GM18951 (cell line): ENCODE measurements at regions not wholly inside any gene's neighbourhood (a gene's known extent, or its start where the extent isn't known, plus 50 kb on each side); places are given as distances from the start of the nearest gene placed in this dataset.

Source experiments
- POLR2A ChIP-seq: IDR thresholded peaks from 4 replicates; pipeline ENCODE4 v1.6.1; 2011; ENCODE audit warnings: mild to moderate bottlenecking; ENCODE audit not compliant: insufficient read length, insufficient read depth; ENCODE audit errors: extremely low read depth
- in situ Hi-C: fragments of 300-500 bp; cut with MboI; formaldehyde crosslinking; loops from one replicate; pipeline ENCODE4 v1.12.0; 2022; ENCODE audit warnings: low sequenced_read_pairs, mixed read lengths, inconsistent platforms; ENCODE audit not compliant: unreplicated experiment

GRCh38 chr18:34562252-34562870 is 147.7 kb upstream of the DTNA start:
- in situ Hi-C loops = no loop called here
- no peak for TF ChIP-seq POLR2A

DNA sequence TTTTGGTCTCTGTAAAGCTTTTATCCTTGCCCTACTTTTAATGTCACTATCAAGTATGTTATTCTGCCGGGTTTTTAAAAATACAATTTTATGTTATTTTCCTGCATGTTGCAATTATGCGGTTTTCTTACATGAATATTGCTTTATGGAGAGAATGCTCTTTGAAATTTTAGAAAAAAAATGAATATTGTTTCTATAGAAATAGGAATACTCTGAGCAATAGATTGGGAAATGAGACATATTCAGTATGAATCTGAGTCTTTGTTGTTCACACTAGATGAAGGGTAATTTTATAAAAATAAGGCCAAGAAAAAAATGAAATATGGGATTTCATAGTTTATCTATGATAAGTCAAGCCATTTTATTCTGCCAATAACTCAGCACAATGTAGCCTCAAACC is 142.2 kb upstream of the DTNA start:
- no peak for TF ChIP-seq POLR2A
- in situ Hi-C loops = no loop called here

- in situ Hi-C loops = no loop called here
These were observed 133.5 kb upstream of the DTNA start for GRCh38 chr18:34576622-34577021.

GRCh38 chr18:34583895-34584294 is 126.2 kb upstream of the DTNA start:
- no peak for TF ChIP-seq POLR2A
- in situ Hi-C loops = no loop called here

More at GRCh38 chr18:34576622-34577021, 133.5 kb upstream of the DTNA start:
- TF ChIP-seq POLR2A = no peak

DNA sequence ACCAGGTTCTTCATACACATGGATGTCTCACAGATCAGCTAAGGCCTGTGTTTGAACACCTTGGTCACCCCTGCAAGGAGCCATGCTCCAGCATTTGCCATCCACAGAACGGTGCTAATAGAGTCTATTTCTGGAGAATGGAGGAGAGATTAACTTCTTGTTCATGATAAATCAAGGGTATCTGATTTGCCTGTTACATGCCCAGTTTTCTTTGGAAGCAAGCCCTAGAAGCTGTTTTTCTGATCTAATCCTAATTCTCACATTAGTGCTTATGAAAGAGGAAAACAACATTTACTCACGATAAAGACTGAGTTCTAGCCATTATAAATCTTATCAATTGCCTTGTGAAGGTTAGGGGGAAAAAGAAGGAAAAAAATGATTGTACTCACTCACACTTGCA is 119.6 kb upstream of the DTNA start:
- TF ChIP-seq POLR2A = no peak
- in situ Hi-C loops = no loop called here

- in situ Hi-C loops = no loop called here
- no peak for TF ChIP-seq POLR2A
These were observed 118.1 kb upstream of the DTNA start for GRCh38 chr18:34591920-34592444.

DNA sequence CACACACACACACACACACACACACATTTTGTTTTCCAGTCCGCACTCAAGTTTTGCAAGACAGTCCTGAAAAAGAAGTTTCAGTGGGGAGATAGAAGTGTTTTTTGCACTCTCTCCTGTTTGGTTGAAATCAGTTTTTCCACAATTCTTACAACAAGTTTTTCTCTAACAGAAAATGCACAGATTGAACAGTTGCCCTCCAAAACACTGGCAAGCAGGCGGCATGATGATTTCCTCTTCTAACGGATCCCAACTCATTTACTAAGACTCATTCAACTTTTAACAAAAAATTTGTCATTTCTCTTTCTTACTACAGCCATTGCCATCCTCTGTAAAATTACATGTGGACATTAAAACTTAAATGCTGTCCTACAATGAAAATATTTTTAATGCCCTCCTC is 117.6 kb upstream of the DTNA start:
- TF ChIP-seq POLR2A = no peak
- in situ Hi-C loops = no loop called here

DNA sequence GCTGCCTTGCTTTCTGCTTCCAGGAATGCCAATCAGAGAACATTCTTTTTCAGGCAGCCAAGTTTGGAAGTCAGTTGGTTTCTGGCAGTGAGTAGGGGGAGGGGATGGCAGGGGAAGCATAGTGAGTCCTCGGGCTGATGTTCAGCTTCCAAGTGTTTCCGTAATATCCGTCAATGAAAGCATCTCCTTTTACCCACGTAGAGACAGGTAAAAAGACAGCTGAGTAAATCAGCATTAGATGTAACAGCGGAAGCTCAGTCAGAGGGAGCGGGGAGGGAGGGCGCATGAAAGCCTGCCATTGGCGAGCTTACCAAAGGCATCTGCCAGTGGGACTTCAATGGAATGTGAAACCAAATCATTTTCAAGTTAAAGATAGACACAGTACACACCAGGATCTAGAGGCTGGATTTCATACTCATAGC is 117.1 kb upstream of the DTNA start:
- TF ChIP-seq POLR2A = no peak
- in situ Hi-C loops = no loop called here

DNA sequence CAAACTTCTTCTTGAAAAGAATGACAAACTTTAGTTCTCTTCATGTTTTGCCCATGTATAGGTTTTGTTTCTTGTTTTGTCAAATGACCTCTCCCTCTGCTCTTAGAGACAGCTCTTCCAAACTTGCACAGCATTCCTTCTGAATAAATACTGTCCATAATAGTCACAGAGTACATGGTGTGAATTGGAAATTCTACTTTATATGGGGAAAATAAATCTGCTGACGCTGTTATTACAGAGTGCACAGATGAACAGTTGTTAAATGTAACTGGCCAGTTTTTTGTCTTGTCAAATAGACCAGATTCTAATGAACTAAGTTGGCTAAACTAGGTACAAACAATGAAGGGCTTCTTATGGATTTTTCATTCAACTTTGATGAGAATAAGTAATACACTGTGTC is 115.8 kb upstream of the DTNA start:
- no peak for TF ChIP-seq POLR2A
- in situ Hi-C loops = no loop called here

- in situ Hi-C loops = no loop called here
- TF ChIP-seq POLR2A = no peak
These were observed 114.4 kb upstream of the DTNA start for GRCh38 chr18:34595690-34596089.

GRCh38 chr18:34598120-34598635 is 111.9 kb upstream of the DTNA start:
- in situ Hi-C loops = no loop called here
- TF ChIP-seq POLR2A = no peak

GRCh38 chr18:34600158-34600557 is 109.9 kb upstream of the DTNA start:
- no peak for TF ChIP-seq POLR2A
- in situ Hi-C loops = no loop called here

DNA sequence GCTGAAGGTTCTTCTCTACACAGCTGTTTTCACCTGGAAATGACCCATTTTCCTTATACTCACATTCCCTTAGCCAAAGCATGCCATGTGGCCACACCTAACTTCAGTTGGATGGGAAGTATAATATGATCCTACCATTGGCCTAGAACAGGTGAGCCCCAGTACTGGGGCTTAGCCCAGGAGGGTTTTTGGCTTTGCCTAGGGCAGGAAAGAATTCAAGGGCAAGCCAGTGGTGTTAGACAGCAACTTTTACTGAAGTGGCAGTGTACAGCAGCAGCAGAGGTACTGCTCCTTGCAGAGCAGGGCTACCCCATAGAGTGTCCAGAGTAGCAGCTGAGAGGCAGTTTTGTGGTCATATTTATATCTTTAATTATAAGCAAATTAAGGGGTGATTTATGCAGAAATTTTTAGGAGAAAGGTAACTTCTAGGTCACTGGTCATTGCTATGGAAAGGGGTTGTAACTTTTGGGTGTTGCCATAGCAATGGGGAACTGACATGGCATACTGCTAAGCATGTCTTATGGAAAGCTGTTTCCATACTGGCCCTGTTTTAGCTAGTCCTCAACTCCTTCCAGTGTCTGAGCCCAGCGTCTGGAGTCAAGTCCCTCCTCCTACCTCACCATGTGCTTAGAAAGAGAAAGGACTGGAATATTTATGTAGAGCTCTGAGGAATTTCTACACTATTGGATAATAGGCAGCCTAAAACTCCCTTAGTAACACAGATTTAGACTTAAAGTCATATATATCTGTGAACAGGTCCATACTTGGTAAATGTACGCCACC is 109.0 kb upstream of the DTNA start:
- no peak for TF ChIP-seq POLR2A
- in situ Hi-C loops = no loop called here

DNA sequence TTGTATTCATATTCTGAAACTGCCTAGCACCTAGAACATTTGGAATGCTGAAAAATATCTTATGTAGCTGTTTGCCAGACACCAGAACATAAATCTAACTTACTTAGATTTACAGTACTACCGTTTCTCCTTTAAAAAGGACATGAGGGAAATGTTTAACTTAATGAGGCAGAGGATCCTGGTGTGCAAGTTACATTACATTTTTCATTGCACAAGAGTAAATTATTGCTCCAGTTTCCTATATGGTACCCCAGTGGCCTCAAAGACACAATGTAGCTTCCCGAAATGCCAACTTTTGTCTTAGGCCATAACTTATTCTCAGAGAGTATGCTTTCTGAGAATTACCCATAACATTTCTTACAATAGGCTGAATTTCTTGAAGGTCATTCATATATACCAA is 105.5 kb upstream of the DTNA start:
- in situ Hi-C loops = no loop called here
- no peak for TF ChIP-seq POLR2A
